CD4-positive, alpha-beta T cell treated with Interleukin-4 for 1 hour (primary cell): ENCODE measurements at regions not wholly inside any gene's neighbourhood (a gene's known extent, or its start where the extent isn't known, plus 50 kb on each side); places are given as distances from the start of the nearest gene placed in this dataset.
"Not testable (repeated sequence)": the region's sequence is repeated elsewhere in the genome, so short reads cannot be mapped to it uniquely, and the experiment has no call there.

Experiments used
- DNase-seq, 2 donors: peaks; one replicate each; pipeline ENCODE4 v3.0.0-alpha.2; 2020 to 2022

DNA sequence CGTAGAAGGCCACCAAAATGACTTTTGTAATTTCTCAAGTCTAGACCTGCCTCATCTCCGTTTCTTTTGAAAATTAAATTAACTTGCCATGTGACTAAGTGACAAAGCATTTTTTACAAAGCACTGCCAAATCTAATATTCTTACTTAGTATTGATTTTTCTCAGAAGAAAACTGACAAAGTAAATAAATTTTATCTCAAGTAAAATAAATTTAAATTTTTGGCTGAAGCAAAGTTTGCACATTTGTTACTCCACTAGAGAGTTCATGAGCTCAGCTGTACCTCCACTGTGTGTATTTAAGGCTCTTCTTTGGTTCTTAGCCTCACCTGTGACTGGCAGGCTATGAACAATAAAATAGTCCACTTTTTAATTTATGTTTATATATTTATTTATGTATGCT, 441.1 kb upstream of the PCDH10 start:
- no peak for DNase-seq

- no peak for DNase-seq
Measured at GRCh38 chr4:132709056-132709455, 440.0 kb upstream of the PCDH10 start.

GRCh38 chr4:132710971-132711370, 438.1 kb upstream of the PCDH10 start:
- DNase-seq: no peak

GRCh38 chr4:132737344-132737743, 411.8 kb upstream of the PCDH10 start:
- DNase-seq: no peak

GRCh38 chr4:132759199-132759780, 389.8 kb upstream of the PCDH10 start:
- no peak for DNase-seq

GRCh38 chr4:132763465-132763864, 385.6 kb upstream of the PCDH10 start:
- DNase-seq: no peak

DNA sequence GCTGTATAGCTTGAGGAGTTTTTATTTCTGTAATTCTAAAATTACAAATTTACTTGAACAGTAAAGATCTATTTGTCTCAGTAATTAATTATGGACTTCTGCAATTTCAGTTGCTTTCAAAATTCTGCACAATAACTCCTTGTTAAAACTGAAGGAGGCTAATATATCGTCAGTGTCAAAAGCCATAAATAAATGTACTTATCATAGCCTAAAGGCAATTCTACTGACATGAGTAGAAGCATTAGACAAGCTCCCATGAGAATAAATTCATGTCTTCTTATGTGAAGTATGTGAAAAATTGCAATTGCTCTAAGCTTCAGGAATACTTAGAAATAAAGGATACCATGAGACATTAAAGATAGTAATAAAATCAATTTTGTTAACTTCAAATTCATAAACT, 381.2 kb upstream of the PCDH10 start:
- DNase-seq: no peak

GRCh38 chr4:132770776-132771175, 378.3 kb upstream of the PCDH10 start:
- DNase-seq: no peak

DNA sequence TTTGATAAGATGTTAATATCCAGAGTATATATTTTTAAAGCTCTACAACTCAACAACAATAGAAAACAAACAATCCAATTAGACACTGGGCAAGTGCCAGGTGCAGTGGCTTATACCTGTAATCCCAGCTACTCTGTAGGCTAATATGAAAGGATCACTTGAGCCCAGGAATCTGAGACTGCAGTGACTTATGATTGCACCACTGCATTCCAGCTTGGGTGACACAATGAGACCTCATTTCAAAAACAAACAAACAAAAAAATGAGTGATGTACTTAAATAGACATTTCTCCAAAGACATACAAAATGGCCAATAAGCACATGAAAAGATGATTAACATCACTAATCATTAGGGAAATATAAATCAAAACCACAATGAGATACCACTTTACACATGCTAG, 356.8 kb upstream of the PCDH10 start:
- no peak for DNase-seq

DNA sequence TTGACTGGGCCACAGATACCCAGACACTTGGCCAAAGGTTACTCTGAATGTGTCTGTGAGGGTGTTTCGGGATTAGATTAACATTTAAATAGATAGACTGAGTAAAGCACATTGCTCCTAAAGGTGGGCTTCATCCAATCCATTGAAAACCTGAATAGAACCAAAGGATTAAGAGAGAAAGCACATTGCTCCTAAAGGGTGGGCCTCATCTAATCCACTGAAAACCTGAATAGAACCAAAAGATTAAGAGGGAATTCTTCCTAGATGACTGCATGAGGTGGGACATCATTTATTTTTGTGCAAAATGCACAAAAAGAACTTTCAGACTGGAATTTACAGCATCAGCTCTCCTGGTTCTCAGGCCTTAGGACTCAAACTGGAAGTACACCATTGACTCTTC, 351.2 kb upstream of the PCDH10 start:
- DNase-seq: no peak

- no peak for DNase-seq
Measured at GRCh38 chr4:132809298-132810032, 339.6 kb upstream of the PCDH10 start.

- DNase-seq: not testable (repeated sequence)
Measured at GRCh38 chr4:132813061-132813460, 336.0 kb upstream of the PCDH10 start.

- no peak for DNase-seq
Measured at GRCh38 chr4:132818091-132818490, 331.0 kb upstream of the PCDH10 start.

GRCh38 chr4:132823419-132823818, 325.7 kb upstream of the PCDH10 start:
- DNase-seq: no peak

DNA sequence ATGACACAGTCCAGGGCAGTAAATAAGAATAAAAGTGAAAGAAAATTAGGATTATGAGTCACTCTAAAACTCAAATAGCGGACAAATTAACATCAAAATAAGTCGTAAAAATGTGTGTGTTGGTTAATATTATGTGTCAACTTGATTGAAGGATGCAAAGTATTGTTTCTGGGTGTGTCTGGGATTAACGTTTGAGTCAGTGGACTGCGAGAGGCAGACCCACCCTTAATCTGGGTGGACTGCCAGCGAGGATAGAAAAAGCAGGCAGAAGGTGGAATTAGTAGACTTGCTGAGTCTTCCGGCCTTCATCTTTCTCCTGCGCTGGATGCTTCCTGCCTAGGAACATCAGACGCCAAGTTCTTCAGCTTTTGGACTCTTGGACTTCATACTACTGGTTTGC, 324.3 kb upstream of the PCDH10 start:
- DNase-seq: no peak

GRCh38 chr4:132827522-132827921, 321.6 kb upstream of the PCDH10 start:
- no peak for DNase-seq

DNA sequence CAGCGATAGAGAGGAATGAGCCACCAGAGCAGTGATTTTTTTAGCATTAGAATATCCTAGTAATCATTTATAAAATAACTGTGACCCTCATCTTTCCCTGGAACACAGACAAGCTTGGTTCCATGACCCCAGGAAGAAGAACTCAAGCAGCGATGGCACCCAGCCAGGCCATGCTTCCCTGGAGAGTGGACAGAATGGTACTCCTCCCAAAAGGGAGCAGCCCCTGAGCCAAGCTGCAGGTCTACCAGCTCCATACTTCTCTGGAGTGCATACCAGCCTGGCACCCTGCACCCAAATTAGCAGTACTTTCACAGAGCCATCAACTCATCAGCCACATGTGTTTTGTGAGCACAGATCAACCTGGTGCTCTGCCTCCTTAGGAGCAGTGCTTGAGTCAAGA, 310.9 kb upstream of the PCDH10 start:
- no peak for DNase-seq

DNA sequence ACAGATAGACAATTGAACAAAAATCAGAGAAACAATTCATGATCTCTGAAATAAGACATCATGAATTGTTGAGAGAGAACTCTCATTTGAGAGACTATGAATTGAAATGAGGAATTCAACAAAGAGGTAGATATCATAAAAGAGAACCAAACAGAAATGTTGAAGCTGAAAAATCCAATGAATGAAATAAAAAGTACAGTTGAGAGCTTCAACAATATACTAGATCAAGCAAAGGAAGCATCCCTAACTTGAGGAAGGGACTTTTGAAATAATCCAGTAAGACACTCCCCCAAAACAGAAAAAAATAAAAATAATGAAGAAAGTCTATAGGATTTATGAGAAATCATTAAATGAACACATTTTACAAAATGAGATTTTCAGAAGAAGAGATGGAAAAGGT, 310.0 kb upstream of the PCDH10 start:
- no peak for DNase-seq

DNA sequence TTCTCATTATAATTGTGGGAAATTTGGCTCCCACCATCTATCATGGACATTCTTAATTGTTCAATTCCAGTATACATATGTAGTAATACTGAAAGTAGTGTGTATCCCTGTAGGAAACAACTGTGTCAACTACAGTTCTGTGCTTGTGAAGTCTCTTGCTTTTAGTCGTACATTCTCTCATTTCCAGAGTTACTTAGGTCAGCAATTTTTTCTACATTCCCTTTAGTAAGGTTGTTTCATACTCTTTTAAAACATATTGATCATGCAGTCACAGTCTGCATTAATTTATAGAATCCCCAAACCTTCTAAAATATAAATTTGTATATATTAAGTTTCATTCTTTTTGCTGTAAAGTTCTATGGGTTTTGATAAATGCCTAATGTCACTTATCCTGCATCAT, 289.2 kb upstream of the PCDH10 start:
- DNase-seq: no peak

DNA sequence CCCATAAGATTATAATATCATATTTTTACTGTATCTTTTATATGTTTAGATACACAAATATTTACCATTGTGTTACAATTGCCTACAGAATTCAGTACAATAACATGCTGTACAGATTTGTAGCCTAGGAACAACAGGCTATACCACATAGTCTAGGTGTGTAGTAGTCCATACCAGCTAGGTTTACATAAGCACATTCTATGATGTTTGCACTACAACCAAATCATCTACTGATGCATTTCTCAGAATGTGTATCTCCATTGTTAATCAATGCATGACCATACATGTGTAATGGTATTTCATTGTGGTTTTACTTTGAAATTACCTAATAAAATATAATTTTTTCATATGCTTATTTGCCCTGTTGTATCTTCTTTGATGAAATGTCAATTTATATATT, 288.1 kb upstream of the PCDH10 start:
- no peak for DNase-seq

DNA sequence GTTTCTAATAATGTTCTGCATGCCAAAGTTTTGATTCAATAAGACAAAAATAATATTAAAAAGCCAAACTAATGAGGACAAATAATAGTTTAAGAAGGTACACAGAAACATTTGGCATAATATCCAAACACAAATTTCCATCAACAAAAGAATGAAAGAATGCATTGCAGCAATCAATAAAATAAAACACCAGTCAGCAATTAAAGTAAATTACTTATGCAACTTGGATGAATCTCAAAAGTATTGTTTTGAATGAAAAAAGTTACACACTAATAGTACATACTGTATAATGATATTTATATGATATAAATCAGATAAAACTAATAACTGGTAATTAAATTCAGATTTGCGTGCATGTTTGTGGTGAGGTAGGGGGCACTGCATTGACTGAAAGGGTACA, 285.5 kb upstream of the PCDH10 start:
- no peak for DNase-seq

- DNase-seq: no peak
Measured at GRCh38 chr4:132865458-132865857, 283.6 kb upstream of the PCDH10 start.

DNA sequence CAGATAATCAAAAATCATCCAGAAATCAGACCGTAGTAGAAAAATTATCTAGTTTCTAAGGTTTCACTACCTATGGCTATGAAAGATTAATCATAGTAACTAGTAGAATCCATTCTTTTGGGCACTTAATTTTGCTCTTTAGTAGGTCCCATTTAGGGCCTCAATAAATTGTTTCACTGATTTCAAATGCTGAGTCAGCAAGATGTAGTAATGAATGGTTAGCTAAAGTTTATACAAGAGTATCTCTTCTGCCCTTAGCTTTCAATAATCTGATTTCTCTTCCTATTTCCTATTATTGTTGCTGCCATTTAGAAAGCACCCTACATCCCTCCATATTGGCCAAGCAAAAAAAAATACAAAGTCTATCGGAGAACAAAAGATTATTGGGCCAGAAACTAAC, 283.2 kb upstream of the PCDH10 start:
- DNase-seq: no peak

DNA sequence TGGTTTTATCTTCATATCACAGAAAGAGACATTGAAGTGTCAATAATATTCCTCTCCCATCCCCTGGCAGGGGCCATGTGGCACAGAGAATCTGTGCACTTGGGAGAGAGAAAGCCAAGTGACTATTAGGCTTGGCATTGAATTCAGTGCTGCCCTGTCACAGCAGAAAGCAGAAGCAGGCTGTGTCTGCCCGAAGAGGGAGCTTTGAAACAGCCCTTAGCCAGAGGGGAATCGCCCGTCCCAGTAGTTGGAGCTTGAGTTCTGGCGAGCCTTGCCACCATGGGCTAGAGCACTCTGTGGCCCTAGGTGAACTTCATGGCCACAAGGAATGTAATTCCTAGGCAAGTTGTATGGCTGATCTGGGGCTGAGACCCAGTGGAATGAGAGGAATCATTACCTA, 282.5 kb upstream of the PCDH10 start:
- DNase-seq: no peak

- DNase-seq: no peak
Measured at GRCh38 chr4:132893787-132894186, 255.3 kb upstream of the PCDH10 start.
